AG09309 (cell line): ENCODE measurements at regions not wholly inside any gene's neighbourhood (a gene's known extent, or its start where the extent isn't known, plus 50 kb on each side); places are given as distances from the start of the nearest gene placed in this dataset.

Experiments used
- DNase-seq: peaks from one replicate; pipeline ENCODE4 v3.0.0-alpha.2; 2010; ENCODE audit warnings: low read depth
- H3K4me3 ChIP-seq: 2 replicates; pipeline ENCODE4 v1.5.1; 2011; ENCODE audit warnings: mild to moderate bottlenecking, low read depth, low read length, moderate library complexity; ENCODE audit not compliant: control insufficient read depth
- CTCF ChIP-seq: IDR thresholded peaks from 2 replicates; pipeline ENCODE4 v1.5.1; 2011; ENCODE audit warnings: mild to moderate bottlenecking, low read depth, low read length, inconsistent platforms; ENCODE audit not compliant: insufficient read depth, control insufficient read depth; ENCODE audit errors: missing control alignments

- no peak overlapping the region for H3K4me3 ChIP-seq
- TF ChIP-seq CTCF, result no peak
- no peak for DNase-seq
These were observed 417.3 kb downstream of the TLE4 start for GRCh38 chr9:79989079-79989478.

GRCh38 chr9:79988126-79988525, 416.4 kb downstream of the TLE4 start:
- no peak for TF ChIP-seq CTCF
- DNase-seq, result no peak
- no peak overlapping the region for H3K4me3 ChIP-seq

- TF ChIP-seq CTCF, result no peak
- no peak for DNase-seq
- no peak overlapping the region for H3K4me3 ChIP-seq
These were observed 414.7 kb downstream of the TLE4 start for GRCh38 chr9:79986437-79986836.

- no peak for DNase-seq
- no peak overlapping the region for H3K4me3 ChIP-seq
- no peak for TF ChIP-seq CTCF
These were observed 414.0 kb downstream of the TLE4 start for GRCh38 chr9:79985772-79986171.

GRCh38 chr9:79985264-79985663, 413.5 kb downstream of the TLE4 start:
- DNase-seq, result no peak
- H3K4me3 ChIP-seq, result no peak overlapping the region
- TF ChIP-seq CTCF, result no peak

- no peak for TF ChIP-seq CTCF
- no peak for DNase-seq
- no peak overlapping the region for H3K4me3 ChIP-seq
These were observed 412.8 kb downstream of the TLE4 start for GRCh38 chr9:79984429-79985067.

- H3K4me3 ChIP-seq, result no peak overlapping the region
- no peak for DNase-seq
- no peak for TF ChIP-seq CTCF
These were observed 408.7 kb downstream of the TLE4 start for GRCh38 chr9:79980432-79980831.
